SH-SY5Y (cell line): ENCODE measurements at regions not wholly inside any gene's neighbourhood (a gene's known extent, or its start where the extent isn't known, plus 50 kb on each side); places are given as distances from the start of the nearest gene placed in this dataset.

Source experiments
- GATA2 ChIP-seq: IDR thresholded peaks from 2 replicates; pipeline ENCODE4 v1.6.1; 2011; ENCODE audit warnings: mild to moderate bottlenecking, low read depth, low read length
- GATA3 ChIP-seq: IDR thresholded peaks from 2 replicates; pipeline ENCODE4 v1.6.1; 2011; ENCODE audit warnings: low read depth, mild to moderate bottlenecking, low read length, moderate library complexity

DNA sequence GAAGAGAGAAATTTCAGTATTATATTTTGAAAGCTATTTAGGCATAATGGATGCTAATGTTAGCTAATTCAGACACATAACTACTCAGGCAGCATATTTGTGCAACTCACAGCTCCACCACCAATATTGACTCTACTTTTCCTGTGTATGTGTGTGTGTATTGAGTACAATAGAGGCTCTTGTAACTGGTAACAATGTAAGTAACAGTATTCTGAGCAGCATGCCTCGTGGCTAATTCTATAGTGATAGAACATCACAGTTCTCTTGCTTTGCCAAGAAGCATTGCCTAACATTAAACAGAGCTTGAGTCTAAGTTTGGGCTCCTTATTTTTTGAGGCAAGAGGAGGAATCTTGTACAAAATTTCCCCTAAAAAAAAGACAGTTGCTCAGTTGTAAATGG is 98.6 kb upstream of the ARHGEF26 start:
- TF ChIP-seq GATA2 (no peak), GATA3 (no peak)

DNA sequence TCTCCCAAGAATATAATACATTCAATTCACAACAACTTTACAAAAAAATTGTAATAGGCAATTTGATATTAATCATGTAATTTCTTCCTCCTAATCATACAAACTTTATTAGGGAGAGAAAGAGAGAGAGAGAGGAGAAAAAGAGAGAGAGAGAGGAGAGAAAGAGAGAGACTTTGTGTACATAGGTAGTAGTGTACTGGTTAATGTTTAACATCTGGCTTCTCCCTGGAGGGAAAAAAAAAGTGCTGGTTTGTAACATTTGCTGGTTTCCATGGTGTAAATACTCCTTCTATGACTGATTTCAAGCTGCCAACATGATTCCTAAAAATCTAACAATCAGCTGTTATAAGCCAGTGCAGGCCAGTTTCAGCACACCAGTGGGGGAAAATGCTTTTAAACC is 98.0 kb upstream of the ARHGEF26 start:
- no peak for TF ChIP-seq GATA2
- no peak for TF ChIP-seq GATA3

DNA sequence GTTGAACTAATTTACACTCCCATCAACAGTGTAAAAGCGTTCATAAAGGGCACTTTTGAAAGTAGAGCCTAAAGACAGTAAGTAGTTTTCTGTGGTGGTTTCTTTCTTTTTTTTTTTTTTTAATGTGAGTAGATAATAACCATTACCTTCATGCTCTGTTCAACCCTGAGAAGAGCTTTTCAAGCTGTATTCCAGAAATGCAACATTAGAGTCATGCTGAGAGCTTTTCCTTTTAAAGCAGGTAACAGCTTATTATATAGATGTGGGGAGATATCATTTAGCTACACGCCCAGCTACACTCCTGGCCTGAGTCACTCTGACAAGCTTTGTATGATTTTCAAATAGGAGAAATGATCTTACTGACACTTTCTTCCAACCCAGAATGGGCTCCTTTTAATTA is 96.2 kb upstream of the ARHGEF26 start:
- TF ChIP-seq GATA3: no peak
- TF ChIP-seq GATA2: no peak

DNA sequence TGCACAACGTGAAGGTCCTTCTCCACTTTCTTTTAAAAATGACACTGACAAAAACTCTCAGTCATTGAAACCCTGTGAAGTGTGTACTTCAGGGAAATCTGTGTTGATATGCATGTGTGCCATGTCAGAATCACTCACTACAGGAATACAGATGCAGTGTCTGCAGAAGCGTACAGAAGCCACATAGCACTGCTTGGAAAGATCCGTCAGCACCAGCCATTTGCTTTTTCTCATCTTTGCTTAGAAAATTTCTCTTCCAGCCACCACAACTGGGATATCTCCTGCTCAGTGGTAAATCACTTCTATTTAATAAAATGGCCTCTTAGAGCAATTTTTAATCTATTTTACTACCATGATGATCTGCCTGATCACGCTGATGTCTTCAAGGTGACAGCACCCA is 91.3 kb upstream of the ARHGEF26 start:
- TF ChIP-seq GATA2 (no peak), GATA3 (no peak)

DNA sequence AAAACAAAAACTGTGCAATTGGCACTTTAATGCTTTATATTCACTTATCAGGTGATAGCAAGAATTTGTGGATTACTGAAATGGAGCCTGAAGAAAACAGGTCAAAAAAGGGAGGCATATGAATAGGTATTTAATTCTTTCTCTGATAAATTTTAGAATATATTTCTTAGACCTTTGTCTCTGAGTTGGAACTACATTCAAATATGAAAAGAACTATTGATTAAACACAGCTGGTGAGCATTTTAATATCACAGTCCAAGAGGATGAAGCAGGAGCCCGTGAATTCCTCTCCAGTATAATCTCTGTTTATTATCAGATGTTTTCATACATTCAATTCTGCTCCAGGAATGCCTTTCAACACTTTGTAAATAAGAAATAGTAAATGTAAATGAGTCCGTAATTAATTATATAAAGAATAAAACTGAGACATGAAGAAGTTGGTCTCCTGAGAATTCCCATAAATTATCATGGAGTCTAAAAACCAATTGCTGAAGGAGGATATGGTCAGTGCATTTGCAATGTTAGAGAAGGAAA is 86.3 kb upstream of the ARHGEF26 start:
- no peak for TF ChIP-seq GATA3
- TF ChIP-seq GATA2: no peak

DNA sequence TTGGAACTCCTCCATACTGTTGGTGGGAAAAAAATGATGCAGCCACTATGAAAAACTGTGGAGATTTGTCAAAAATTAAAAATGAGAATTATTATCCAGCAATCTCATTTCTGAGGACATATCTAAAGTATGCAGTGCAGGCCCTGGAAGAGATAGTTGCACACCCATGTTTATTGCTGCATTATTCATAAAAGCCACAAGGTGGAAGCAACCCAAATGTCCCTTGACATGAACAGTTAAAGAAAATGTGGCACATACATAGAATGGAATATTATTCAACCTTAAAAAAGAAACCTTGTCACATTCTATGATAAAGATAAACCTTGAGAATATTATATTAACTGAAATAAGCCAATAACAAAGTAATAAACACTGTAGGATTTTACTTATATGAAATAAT is 80.9 kb upstream of the ARHGEF26 start:
- TF ChIP-seq GATA3: no peak
- TF ChIP-seq GATA2: no peak

DNA sequence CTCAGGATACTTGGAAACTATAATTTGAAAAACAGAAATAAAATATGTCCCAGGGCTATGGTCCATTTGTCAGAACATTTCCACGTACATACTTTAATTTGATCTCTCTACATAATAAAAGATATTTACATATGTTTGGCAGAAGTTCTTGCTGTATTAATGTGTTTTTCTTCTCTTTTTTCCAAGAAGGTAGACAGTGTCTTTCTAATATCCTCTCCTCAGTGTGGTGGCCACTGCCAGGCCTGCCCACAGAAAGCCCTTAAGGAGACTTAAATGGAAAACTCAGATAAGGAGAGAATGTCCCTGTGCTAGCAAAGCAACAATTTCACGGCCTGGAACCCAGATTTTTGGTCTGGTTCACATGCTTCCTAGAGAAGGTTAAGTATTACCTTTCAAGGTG is 76.5 kb upstream of the ARHGEF26 start:
- no peak for TF ChIP-seq GATA3
- no peak for TF ChIP-seq GATA2

DNA sequence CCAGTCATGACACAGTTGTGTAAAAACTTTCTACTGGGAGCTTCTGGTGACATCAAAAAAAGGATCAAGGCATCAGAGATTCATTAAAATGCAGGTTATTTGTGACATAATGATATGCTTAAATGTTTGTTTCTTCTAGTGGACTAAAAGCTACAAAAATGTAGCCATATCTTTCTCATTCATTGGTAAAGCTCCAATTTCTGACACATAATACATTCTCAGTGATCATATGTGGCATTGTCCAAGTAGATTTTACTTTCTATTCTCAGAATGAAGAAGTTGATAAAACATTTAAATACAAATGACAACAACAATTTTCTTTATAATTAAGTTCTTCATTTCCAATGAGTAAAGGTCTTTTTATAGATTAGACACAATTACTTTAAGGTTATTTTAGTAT is 71.0 kb upstream of the ARHGEF26 start:
- TF ChIP-seq GATA3: no peak
- no peak for TF ChIP-seq GATA2

DNA sequence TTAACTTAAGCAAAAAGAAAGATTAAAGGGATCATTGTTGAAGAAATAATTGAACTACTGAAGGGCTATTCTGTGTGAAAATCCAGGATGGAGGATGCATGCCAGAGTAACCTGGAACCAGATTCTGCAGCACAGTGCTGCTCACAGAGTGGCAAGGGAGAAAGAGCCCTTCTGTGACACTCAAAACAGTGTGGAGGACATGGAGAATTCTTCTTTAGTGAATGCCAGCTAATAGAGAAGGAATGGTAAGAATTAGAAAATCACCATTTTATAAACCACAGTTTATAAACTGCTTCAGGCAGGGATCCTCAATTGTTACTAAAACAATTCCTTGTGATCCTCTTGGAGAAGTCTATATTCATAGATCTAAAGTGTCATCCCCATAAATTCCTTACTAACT is 70.4 kb upstream of the ARHGEF26 start:
- no peak for TF ChIP-seq GATA3
- TF ChIP-seq GATA2: no peak

DNA sequence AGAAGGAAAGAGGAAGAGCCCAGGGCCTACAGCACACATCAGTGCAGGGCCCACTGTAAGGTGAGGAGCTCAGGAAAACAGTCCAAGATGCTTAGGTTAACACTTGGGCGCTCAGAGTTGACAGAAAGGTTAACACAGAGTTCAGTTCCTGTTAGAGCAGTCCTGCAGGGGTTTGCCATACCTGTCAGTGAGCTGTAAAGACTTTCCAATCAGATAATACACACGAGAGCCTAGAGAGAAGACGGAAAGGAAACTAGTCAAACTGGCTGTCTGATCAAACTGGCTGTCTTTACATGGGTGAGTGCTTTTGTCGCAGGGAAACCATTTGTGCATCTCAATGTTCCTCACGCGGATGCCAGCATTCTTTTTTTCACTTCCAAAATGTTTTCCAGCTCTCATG is 61.4 kb upstream of the ARHGEF26 start:
- no peak for TF ChIP-seq GATA3
- TF ChIP-seq GATA2: no peak

DNA sequence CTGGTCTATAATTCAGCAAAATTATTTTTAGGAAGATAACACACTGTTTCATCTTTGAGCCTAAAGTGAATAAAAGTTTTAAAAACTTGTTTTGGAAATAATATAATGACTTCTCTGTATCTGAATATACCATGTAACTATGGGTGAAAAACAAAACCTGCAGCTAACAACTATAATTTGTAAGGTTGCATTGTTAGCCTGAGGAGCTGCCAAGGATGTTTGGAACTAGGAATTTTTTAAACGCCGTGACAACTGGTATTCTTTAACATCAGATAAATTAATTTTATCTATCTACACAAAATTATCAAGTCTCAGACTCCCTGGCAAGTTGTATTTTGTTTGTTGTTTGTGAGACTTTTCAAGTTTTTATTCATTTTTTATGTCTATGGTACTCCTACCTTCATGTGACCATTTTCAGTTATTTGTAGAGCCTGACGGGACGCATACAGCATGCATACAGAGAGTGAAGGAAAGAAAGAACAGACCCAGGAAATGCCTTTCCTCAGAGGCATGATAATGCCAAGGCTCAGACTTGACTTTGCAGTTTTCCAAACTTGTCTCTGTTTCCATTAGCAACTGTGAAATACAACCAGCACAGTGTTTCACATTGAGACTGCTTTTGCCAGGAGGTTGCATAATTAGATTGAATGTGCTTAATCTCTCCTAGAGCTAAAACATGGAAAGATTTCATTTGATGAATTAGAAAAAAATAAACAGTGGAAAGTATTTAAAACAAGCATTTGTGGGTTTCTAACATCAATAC is 60.8 kb upstream of the ARHGEF26 start:
- TF ChIP-seq GATA3 (no peak), GATA2 (no peak)

DNA sequence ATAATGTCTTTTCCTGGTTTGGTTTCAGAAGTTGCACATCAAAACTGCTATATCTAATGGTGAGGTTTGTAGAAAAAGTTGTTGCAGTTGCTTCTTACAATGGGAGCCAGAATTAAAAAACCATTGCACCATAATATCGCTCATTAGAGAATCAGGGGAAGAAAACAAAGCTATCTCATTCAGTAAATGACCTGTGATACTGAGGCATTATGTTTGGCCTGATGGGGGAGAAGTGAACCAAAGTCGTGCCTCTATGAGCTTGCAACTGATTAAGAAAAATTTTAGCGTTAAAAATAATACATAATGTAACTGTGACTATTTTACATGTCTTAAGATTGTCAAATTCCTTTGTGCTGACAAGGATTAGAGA is 60.2 kb upstream of the ARHGEF26 start:
- TF ChIP-seq GATA2 (no peak), GATA3 (no peak)

DNA sequence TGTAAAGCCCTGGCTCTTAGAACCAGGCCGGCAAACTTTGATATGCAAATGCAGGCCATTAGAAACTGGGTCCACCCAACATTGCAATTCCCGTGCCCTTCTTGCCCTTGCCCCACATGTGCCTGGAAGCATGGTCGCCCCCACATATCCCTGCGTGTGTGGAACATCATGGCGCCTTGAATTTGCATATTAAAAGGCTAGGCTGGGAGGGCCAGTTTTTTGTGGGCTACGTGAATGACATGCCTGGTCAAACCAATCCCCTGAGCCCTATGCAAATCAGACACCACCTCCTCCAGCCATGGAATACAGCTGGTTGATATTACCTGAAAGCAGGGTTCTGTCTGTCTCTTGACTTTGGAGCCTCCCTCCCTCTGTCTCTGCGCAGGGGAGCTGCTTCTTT is 58.7 kb upstream of the ARHGEF26 start:
- TF ChIP-seq GATA2: no peak
- TF ChIP-seq GATA3: no peak

DNA sequence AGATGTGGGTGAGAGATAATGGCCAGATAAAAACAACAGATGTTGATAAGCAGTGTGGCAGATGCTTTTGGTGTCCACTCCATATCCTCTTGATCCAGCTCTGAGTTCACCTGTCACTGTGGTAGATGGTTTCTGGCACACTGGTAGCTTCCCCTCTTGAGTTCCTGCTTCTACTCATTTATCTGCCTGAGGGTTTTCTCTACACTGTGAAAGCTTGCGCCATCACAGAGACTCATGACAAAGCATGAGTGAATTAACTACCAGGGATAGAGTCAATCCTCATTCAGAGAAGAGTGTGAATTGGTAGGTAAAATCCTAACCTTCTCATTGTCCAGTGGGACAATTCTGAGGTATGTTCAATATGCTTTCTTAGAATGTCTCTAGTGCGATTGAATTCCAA is 50.0 kb upstream of the ARHGEF26 start:
- TF ChIP-seq GATA3 (no peak), GATA2 (peak; percentile 21; the same call in 1 of the 2 replicates)
